SU-DHL-6 (cell line): ENCODE measurements at regions not wholly inside any gene's neighbourhood (a gene's known extent, or its start where the extent isn't known, plus 50 kb on each side); places are given as distances from the start of the nearest gene placed in this dataset.

Experiments used
- CTCF ChIP-seq: fragments of 200-600 bp; sonication (generic); IDR thresholded peaks from one replicate; pipeline ENCODE4 v1.5.1; 2017; ENCODE audit warnings: antibody characterized with exemption, mild to moderate bottlenecking, low read length, moderate library complexity; ENCODE audit not compliant: insufficient read depth, poor library complexity, severe bottlenecking
- EZH2phosphoT487 ChIP-seq: fragments of 200-600 bp; sonication (generic), shearing (Covaris generic); conservative IDR thresholded peaks from 2 replicates; pipeline ENCODE4 v1.6.1; 2018; ENCODE audit warnings: mild to moderate bottlenecking, antibody characterized with exemption, low read length, moderate library complexity, mixed read lengths

- TF ChIP-seq CTCF: no peak
- TF ChIP-seq EZH2phosphoT487: no peak
These were observed 1025.8 kb upstream of the LRRN3 start for GRCh38 chr7:110065121-110065520.
